ENCODE measurements at regions not wholly inside any gene's neighbourhood (a gene's known extent, or its start where the extent isn't known, plus 50 kb on each side); places are given as distances from the start of the nearest gene placed in this dataset.
"Not testable (repeated sequence)": the region's sequence is repeated elsewhere in the genome, so short reads cannot be mapped to it uniquely, and the experiment has no call there.

- H3K27me3 ChIP-seq (ENCODE audit: low read depth, low read length); H3K27ac ChIP-seq (ENCODE audit: low read length); H3K4me1 ChIP-seq (ENCODE audit: control insufficient read depth in 1 of 2, insufficient read depth in 2 of 2, low read length in 2 of 2); H3K9me3 ChIP-seq (ENCODE audit: control insufficient read depth in 1 of 2, low read length in 2 of 2); H3K36me3 ChIP-seq (ENCODE audit: control insufficient read depth in 1 of 2, insufficient read depth in 2 of 2, low read length in 2 of 2); H3K4me3 ChIP-seq (ENCODE audit: low read depth in 1 of 2, low read length in 2 of 2): not testable (repeated sequence)
Measured at GRCh38 chr11:14573539-14574057, 53.4 kb upstream of the PSMA1 start.

- no peaks in the 10 kb centered on the region for H3K4me1 ChIP-seq (ENCODE audit: control insufficient read depth in 1 of 2, insufficient read depth in 2 of 2, low read length in 2 of 2)
- no peak overlapping the region for H3K4me3 ChIP-seq (ENCODE audit: low read depth in 1 of 2, low read length in 2 of 2)
- no peak overlapping the region for H3K27ac ChIP-seq (ENCODE audit: low read length)
- H3K27me3 ChIP-seq (ENCODE audit: low read depth, low read length) = no peaks in the 10 kb centered on the region
- H3K9me3 ChIP-seq (ENCODE audit: control insufficient read depth in 1 of 2, low read length in 2 of 2) = no peaks in the 10 kb centered on the region
- H3K36me3 ChIP-seq (ENCODE audit: control insufficient read depth in 1 of 2, insufficient read depth in 2 of 2, low read length in 2 of 2) = no peaks in the 10 kb centered on the region
Measured at GRCh38 chr11:14577292-14577691, 57.1 kb upstream of the PSMA1 start.

- Histone ChIP-seq H3K27ac (ENCODE audit: low read length) (no peak overlapping the region), H3K4me3 (ENCODE audit: low read depth in 1 of 2, low read length in 2 of 2) (no peak overlapping the region)
Measured at GRCh38 chr11:14577835-14578529, 57.8 kb upstream of the PSMA1 start.

GRCh38 chr11:14578541-14578956 lies 58.4 kb upstream of the PSMA1 start:
- Histone ChIP-seq H3K9me3 (ENCODE audit: control insufficient read depth in 1 of 2, low read length in 2 of 2) (no peaks in the 10 kb centered on the region), H3K4me3 (ENCODE audit: low read depth in 1 of 2, low read length in 2 of 2) (no peak overlapping the region), H3K4me1 (ENCODE audit: control insufficient read depth in 1 of 2, insufficient read depth in 2 of 2, low read length in 2 of 2) (no peaks in the 10 kb centered on the region), H3K27me3 (ENCODE audit: low read depth, low read length) (no peaks in the 10 kb centered on the region), H3K36me3 (ENCODE audit: control insufficient read depth in 1 of 2, insufficient read depth in 2 of 2, low read length in 2 of 2) (no peaks in the 10 kb centered on the region), H3K27ac (ENCODE audit: low read length) (peak overlapping the region; percentile 63)

More at GRCh38 chr11:14577835-14578529, 57.8 kb upstream of the PSMA1 start:
- H3K36me3 ChIP-seq (ENCODE audit: control insufficient read depth in 1 of 2, insufficient read depth in 2 of 2, low read length in 2 of 2) = no peaks in the 10 kb centered on the region
- no peaks in the 10 kb centered on the region for H3K27me3 ChIP-seq (ENCODE audit: low read depth, low read length)
- H3K9me3 ChIP-seq (ENCODE audit: control insufficient read depth in 1 of 2, low read length in 2 of 2) = no peaks in the 10 kb centered on the region
- H3K4me1 ChIP-seq (ENCODE audit: control insufficient read depth in 1 of 2, insufficient read depth in 2 of 2, low read length in 2 of 2) = no peaks in the 10 kb centered on the region

GRCh38 chr11:14579646-14580045 lies 59.5 kb upstream of the PSMA1 start:
- Histone ChIP-seq H3K9me3 (ENCODE audit: control insufficient read depth in 1 of 2, low read length in 2 of 2) (no peaks in the 10 kb centered on the region), H3K27ac (ENCODE audit: low read length) (no peak overlapping the region), H3K4me3 (ENCODE audit: low read depth in 1 of 2, low read length in 2 of 2) (no peak overlapping the region), H3K4me1 (ENCODE audit: control insufficient read depth in 1 of 2, insufficient read depth in 2 of 2, low read length in 2 of 2) (no peaks in the 10 kb centered on the region), H3K36me3 (ENCODE audit: control insufficient read depth in 1 of 2, insufficient read depth in 2 of 2, low read length in 2 of 2) (no peaks in the 10 kb centered on the region), H3K27me3 (ENCODE audit: low read depth, low read length) (no peaks in the 10 kb centered on the region)

DNA sequence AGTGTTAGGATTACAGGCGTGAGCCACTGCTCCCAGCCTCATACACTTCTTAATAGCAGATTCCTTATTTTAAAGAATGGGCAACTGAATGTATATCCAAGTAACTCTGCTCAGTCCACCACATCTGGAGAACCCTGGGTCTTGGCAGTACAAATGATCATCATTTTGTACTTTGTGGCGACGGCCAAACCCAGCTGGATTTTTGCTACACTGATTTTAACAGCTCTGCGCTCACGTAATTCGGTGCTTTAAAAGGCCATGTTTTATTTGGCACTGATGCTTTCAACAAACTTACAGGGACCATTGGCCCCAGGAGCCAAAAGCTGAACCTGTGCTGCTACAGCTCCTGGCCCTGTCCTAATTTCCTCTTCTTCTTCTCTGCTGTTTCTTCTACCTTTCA lies 60.8 kb upstream of the PDE3B start:
- no peak overlapping the region for H3K4me3 ChIP-seq (ENCODE audit: low read depth in 1 of 2, low read length in 2 of 2)
- H3K27ac ChIP-seq (ENCODE audit: low read length) = no peak overlapping the region
- no peaks in the 10 kb centered on the region for H3K4me1 ChIP-seq (ENCODE audit: control insufficient read depth in 1 of 2, insufficient read depth in 2 of 2, low read length in 2 of 2)
- H3K36me3 ChIP-seq (ENCODE audit: control insufficient read depth in 1 of 2, insufficient read depth in 2 of 2, low read length in 2 of 2) = no peaks in the 10 kb centered on the region
- H3K9me3 ChIP-seq (ENCODE audit: control insufficient read depth in 1 of 2, low read length in 2 of 2) = no peaks in the 10 kb centered on the region
- H3K27me3 ChIP-seq (ENCODE audit: low read depth, low read length) = no peaks in the 10 kb centered on the region

DNA sequence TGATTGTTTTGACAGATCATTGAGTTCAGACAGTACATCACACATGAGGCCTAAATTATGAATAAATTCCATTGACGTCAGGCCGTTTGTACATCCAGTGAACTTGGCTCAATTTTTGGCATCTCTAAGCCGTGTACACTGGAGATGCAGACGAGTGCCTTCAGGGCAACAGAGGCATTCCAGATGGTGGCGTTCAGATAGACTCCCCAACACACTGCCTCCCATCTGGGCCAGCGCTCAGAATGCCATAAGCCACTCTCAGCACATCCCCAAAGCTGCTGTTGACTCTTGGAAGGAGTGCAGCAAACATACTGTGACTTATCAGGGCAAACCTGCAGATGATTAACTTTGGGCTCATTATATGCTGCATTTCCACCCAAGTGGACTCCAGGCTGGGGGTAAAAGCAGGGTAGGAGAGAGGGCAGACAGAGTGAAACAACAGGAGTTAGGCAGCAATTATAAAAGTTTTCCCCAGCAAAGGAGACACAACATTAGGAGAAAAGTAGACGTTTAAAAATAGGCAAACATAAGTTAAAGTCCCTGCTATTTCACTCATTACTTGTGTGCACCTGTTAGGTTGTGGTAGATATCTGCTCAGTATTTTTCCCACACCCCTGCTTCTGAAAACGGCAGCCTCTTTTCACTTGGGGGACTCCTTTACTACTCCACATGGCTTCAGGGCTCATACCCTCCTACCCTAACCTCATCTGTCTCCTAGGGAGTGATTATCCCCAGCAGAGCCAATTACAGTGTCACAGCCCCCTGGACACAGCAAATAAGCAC lies 60.2 kb upstream of the PDE3B start:
- no peaks in the 10 kb centered on the region for H3K27me3 ChIP-seq (ENCODE audit: low read depth, low read length)
- no peaks in the 10 kb centered on the region for H3K9me3 ChIP-seq (ENCODE audit: control insufficient read depth in 1 of 2, low read length in 2 of 2)
- no peaks in the 10 kb centered on the region for H3K4me1 ChIP-seq (ENCODE audit: control insufficient read depth in 1 of 2, insufficient read depth in 2 of 2, low read length in 2 of 2)
- peak overlapping the region in 1 of 2 donors; percentile 10 for H3K4me3 ChIP-seq (ENCODE audit: low read depth in 1 of 2, low read length in 2 of 2)
- no peaks in the 10 kb centered on the region for H3K36me3 ChIP-seq (ENCODE audit: control insufficient read depth in 1 of 2, insufficient read depth in 2 of 2, low read length in 2 of 2)
- H3K27ac ChIP-seq (ENCODE audit: low read length) = no peak overlapping the region

DNA sequence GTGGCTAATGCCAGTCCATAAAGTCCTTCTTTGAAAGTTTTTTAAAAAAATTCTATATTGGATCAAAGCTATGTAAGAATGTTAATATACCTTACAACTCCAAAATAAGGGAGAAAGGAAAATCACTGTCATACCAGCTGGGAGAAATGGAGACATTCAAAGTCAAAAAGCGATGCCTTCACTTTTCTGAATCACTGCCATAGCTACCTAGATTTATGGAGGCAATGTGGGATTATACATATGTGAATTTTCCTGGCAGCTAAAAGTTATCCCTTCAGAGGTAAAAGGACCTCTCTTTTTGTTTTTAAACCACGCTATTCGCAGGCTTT lies 59.6 kb upstream of the PDE3B start:
- no peaks in the 10 kb centered on the region for H3K9me3 ChIP-seq (ENCODE audit: control insufficient read depth in 1 of 2, low read length in 2 of 2)
- H3K4me1 ChIP-seq (ENCODE audit: control insufficient read depth in 1 of 2, insufficient read depth in 2 of 2, low read length in 2 of 2) = no peaks in the 10 kb centered on the region
- no peak overlapping the region for H3K4me3 ChIP-seq (ENCODE audit: low read depth in 1 of 2, low read length in 2 of 2)
- H3K36me3 ChIP-seq (ENCODE audit: control insufficient read depth in 1 of 2, insufficient read depth in 2 of 2, low read length in 2 of 2) = no peaks in the 10 kb centered on the region
- no peaks in the 10 kb centered on the region for H3K27me3 ChIP-seq (ENCODE audit: low read depth, low read length)
- H3K27ac ChIP-seq (ENCODE audit: low read length) = no peak overlapping the region

GRCh38 chr11:14584595-14584994 lies 59.0 kb upstream of the PDE3B start:
- Histone ChIP-seq H3K27me3 (ENCODE audit: low read depth, low read length) (no peaks in the 10 kb centered on the region), H3K27ac (ENCODE audit: low read length) (no peak overlapping the region), H3K9me3 (ENCODE audit: control insufficient read depth in 1 of 2, low read length in 2 of 2) (no peaks in the 10 kb centered on the region), H3K4me3 (ENCODE audit: low read depth in 1 of 2, low read length in 2 of 2) (no peak overlapping the region), H3K4me1 (ENCODE audit: control insufficient read depth in 1 of 2, insufficient read depth in 2 of 2, low read length in 2 of 2) (no peaks in the 10 kb centered on the region), H3K36me3 (ENCODE audit: control insufficient read depth in 1 of 2, insufficient read depth in 2 of 2, low read length in 2 of 2) (no peaks in the 10 kb centered on the region)

GRCh38 chr11:14585438-14585837 lies 58.2 kb upstream of the PDE3B start:
- no peak overlapping the region for H3K27ac ChIP-seq (ENCODE audit: low read length)
- H3K9me3 ChIP-seq (ENCODE audit: control insufficient read depth in 1 of 2, low read length in 2 of 2) = no peaks in the 10 kb centered on the region
- no peaks in the 10 kb centered on the region for H3K4me1 ChIP-seq (ENCODE audit: control insufficient read depth in 1 of 2, insufficient read depth in 2 of 2, low read length in 2 of 2)
- H3K4me3 ChIP-seq (ENCODE audit: low read depth in 1 of 2, low read length in 2 of 2) = no peak overlapping the region
- no peaks in the 10 kb centered on the region for H3K27me3 ChIP-seq (ENCODE audit: low read depth, low read length)
- H3K36me3 ChIP-seq (ENCODE audit: control insufficient read depth in 1 of 2, insufficient read depth in 2 of 2, low read length in 2 of 2) = no peaks in the 10 kb centered on the region

DNA sequence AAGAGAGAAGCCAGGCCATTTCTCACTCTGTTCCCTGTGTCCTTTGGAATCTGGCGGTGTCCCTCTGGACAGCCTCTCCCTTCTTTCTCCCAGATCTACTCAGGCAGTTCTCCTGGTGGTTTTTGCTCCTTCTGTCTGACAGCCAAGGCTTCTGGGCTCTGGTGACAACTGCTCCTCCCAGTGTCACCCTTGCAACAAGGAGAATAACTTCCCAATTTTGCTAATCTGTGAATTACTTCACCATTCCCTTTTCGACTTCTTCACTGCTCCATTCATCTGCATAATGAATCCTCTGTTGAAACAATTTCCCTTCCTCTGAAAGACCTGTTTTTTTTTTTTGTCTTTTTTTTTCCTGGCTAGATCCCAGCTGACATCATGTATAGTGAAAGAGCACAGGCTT lies 56.3 kb upstream of the PDE3B start:
- Histone ChIP-seq H3K36me3 (ENCODE audit: control insufficient read depth in 1 of 2, insufficient read depth in 2 of 2, low read length in 2 of 2) (no peaks in the 10 kb centered on the region), H3K27me3 (ENCODE audit: low read depth, low read length) (no peaks in the 10 kb centered on the region), H3K4me1 (ENCODE audit: control insufficient read depth in 1 of 2, insufficient read depth in 2 of 2, low read length in 2 of 2) (no peaks in the 10 kb centered on the region), H3K27ac (ENCODE audit: low read length) (no peak overlapping the region), H3K4me3 (ENCODE audit: low read depth in 1 of 2, low read length in 2 of 2) (no peak overlapping the region), H3K9me3 (ENCODE audit: control insufficient read depth in 1 of 2, low read length in 2 of 2) (no peaks in the 10 kb centered on the region)

Data from muscle layer of duodenum (tissue), 2 donors.